H9 (cell line): ENCODE measurements at regions not wholly inside any gene's neighbourhood (a gene's known extent, or its start where the extent isn't known, plus 50 kb on each side); places are given as distances from the start of the nearest gene placed in this dataset.

Source experiments
- DNase-seq: peaks from one replicate; pipeline ENCODE4 v3.0.0-alpha.2; 2017
- H2AFZ ChIP-seq: one replicate; pipeline ENCODE4 v1.6.1; 2013; ENCODE audit warnings: mild to moderate bottlenecking, low read length, control low read depth, moderate library complexity
- H2AK5ac ChIP-seq: 2 replicates; pipeline ENCODE4 v1.6.1; 2013; ENCODE audit warnings: low read length, control low read depth, mixed read lengths; ENCODE audit not compliant: insufficient read length
- H2BK120ac ChIP-seq: one replicate; pipeline ENCODE4 v1.6.1; 2013; ENCODE audit warnings: low read depth, mild to moderate bottlenecking, low read length, control low read depth, inconsistent platforms; ENCODE audit not compliant: poor library complexity, severe bottlenecking
- H2BK12ac ChIP-seq: 2 replicates; pipeline ENCODE4 v1.6.1; 2013; ENCODE audit warnings: low read length, control low read depth, mixed read lengths, low read depth; ENCODE audit not compliant: insufficient read length
- H2BK15ac ChIP-seq: 2 replicates; pipeline ENCODE4 v1.6.1; 2013; ENCODE audit warnings: low read depth, low read length, control low read depth
- H2BK20ac ChIP-seq: one replicate; pipeline ENCODE4 v1.6.1; 2013; ENCODE audit warnings: low read depth, mild to moderate bottlenecking, low read length, control low read depth, inconsistent platforms; ENCODE audit not compliant: poor library complexity, severe bottlenecking
- H2BK5ac ChIP-seq: 2 replicates; pipeline ENCODE4 v1.6.1; 2013; ENCODE audit warnings: low read length, control low read depth, mixed read lengths; ENCODE audit not compliant: insufficient read length
- H3K14ac ChIP-seq: 2 replicates; pipeline ENCODE4 v1.6.1; 2013; ENCODE audit warnings: low read length, control low read depth; ENCODE audit not compliant: insufficient read depth
- H3K18ac ChIP-seq: 2 replicates; pipeline ENCODE4 v1.6.1; 2013; ENCODE audit warnings: low read depth, mild to moderate bottlenecking, mixed read lengths, low read length, control low read depth; ENCODE audit not compliant: insufficient read length
- H3K23ac ChIP-seq: 2 replicates; pipeline ENCODE4 v1.6.1; 2013; ENCODE audit warnings: low read length, control low read depth, mixed read lengths, low read depth; ENCODE audit not compliant: insufficient read length
- H3K23me2 ChIP-seq: 2 replicates; pipeline ENCODE4 v1.6.1; 2013; ENCODE audit warnings: low read depth, mild to moderate bottlenecking, mixed read lengths, low read length, control low read depth; ENCODE audit not compliant: insufficient read length, poor library complexity, severe bottlenecking
- H3K27ac ChIP-seq: 2 replicates; pipeline ENCODE4 v1.5.1; 2013; ENCODE audit warnings: low read length, control low read depth, mixed read lengths, low read depth; ENCODE audit not compliant: insufficient read length
- H3K27me3 ChIP-seq: 2 replicates; pipeline ENCODE4 v1.6.1; 2013; ENCODE audit warnings: low read length, control low read depth, inconsistent platforms; ENCODE audit not compliant: insufficient read depth
- H3K4ac ChIP-seq: 2 replicates; pipeline ENCODE4 v1.6.1; 2013; ENCODE audit warnings: low read depth, mild to moderate bottlenecking, control low read depth, inconsistent platforms, low read length, moderate library complexity
- H3K4me1 ChIP-seq: 2 replicates; pipeline ENCODE4 v1.6.1; 2013; ENCODE audit warnings: low read length, control low read depth, inconsistent platforms; ENCODE audit not compliant: insufficient read depth
- H3K4me2 ChIP-seq: 2 replicates; pipeline ENCODE4 v1.6.1; 2013; ENCODE audit warnings: low read length, control low read depth, mixed read lengths; ENCODE audit not compliant: insufficient read length, insufficient read depth
- H3K56ac ChIP-seq: 2 replicates; pipeline ENCODE4 v1.6.1; 2013; ENCODE audit warnings: low read depth, mild to moderate bottlenecking, mixed read lengths, low read length, control low read depth; ENCODE audit not compliant: insufficient read length
- H3K79me1 ChIP-seq: 2 replicates; pipeline ENCODE4 v1.6.1; 2013; ENCODE audit warnings: low read depth, mild to moderate bottlenecking, moderate library complexity, low read length, control low read depth, inconsistent platforms; ENCODE audit not compliant: insufficient read depth, poor library complexity, severe bottlenecking
- H3K79me2 ChIP-seq: 2 replicates; pipeline ENCODE4 v1.6.1; 2013; ENCODE audit warnings: low read length, control low read depth, inconsistent platforms; ENCODE audit not compliant: insufficient read depth
- H3K9ac ChIP-seq: 2 replicates; pipeline ENCODE4 v1.6.1; 2013; ENCODE audit warnings: low read length, control low read depth, mixed read lengths; ENCODE audit not compliant: insufficient read length; ENCODE audit errors: extremely low read depth
- H3K9me3 ChIP-seq: one replicate; pipeline ENCODE4 v1.6.1; 2013; ENCODE audit warnings: low read depth, low read length, inconsistent platforms; ENCODE audit not compliant: control insufficient read depth
- H3T11ph ChIP-seq: one replicate; pipeline ENCODE4 v1.6.1; 2013; ENCODE audit warnings: mild to moderate bottlenecking, low read length, control low read depth, inconsistent platforms
- H4K20me1 ChIP-seq: one replicate; pipeline ENCODE4 v1.6.1; 2013; ENCODE audit not compliant: control insufficient read depth, insufficient read length, insufficient read depth
- H4K5ac ChIP-seq: 2 replicates; pipeline ENCODE4 v1.6.1; 2013; ENCODE audit warnings: low read depth, mild to moderate bottlenecking, mixed read lengths, low read length, control low read depth; ENCODE audit not compliant: insufficient read length
- H4K8ac ChIP-seq: replicated peaks from 2 replicates; pipeline ENCODE4 v1.6.1; 2013; ENCODE audit warnings: low read length, control low read depth, mixed read lengths, low read depth; ENCODE audit not compliant: insufficient read length
- H4K91ac ChIP-seq: 2 replicates; pipeline ENCODE4 v1.6.1; 2013; ENCODE audit warnings: low read depth, mild to moderate bottlenecking, moderate library complexity, mixed read lengths, low read length, control low read depth; ENCODE audit not compliant: insufficient read length
- H3K27ac Mint-ChIP-seq, 3 experiments: 2 replicates in 2 of 3; 3 replicates in 1 of 3; pipeline ENCODE4 v1.8.0; 2020 to 2021; ENCODE audit warnings: mixed read lengths in 3 of 3, mild to moderate bottlenecking in 1 of 3, moderate library complexity in 1 of 3
- H3K27me3 Mint-ChIP-seq: 2 replicates; pipeline ENCODE4 v1.8.0; 2021; ENCODE audit warnings: low read depth, mild to moderate bottlenecking, moderate library complexity, mixed read lengths
- H3K36me3 Mint-ChIP-seq, 3 experiments: 2 replicates in 2 of 3; 3 replicates in 1 of 3; pipeline ENCODE4 v1.8.0; 2020 to 2021; ENCODE audit warnings: low read depth in 3 of 3, mixed read lengths in 3 of 3; ENCODE audit not compliant: insufficient read depth in 1 of 3
- H3K4me1 Mint-ChIP-seq, 2 experiments: 2 replicates each; pipeline ENCODE4 v1.8.0; 2020; ENCODE audit warnings: mixed read lengths in 2 of 2
- H3K4me3 Mint-ChIP-seq, 2 experiments: 2 replicates in 1 of 2; 3 replicates in 1 of 2; pipeline ENCODE4 v1.8.0; 2020 to 2021; ENCODE audit warnings: mild to moderate bottlenecking in 2 of 2, mixed read lengths in 2 of 2, moderate library complexity in 1 of 2
- H3K9me3 Mint-ChIP-seq, 2 experiments: 2 replicates in 1 of 2; 3 replicates in 1 of 2; pipeline ENCODE4 v1.8.0; 2020; ENCODE audit warnings: mild to moderate bottlenecking in 2 of 2, mixed read lengths in 2 of 2, moderate library complexity in 1 of 2
- CTCF ChIP-seq: fragments of 200-600 bp; sonication (generic); conservative IDR thresholded peaks from 3 replicates; pipeline ENCODE4 v1.8.0; 2021; ENCODE audit warnings: antibody characterized with exemption, mild to moderate bottlenecking
- WGBS: extraction: QIAGEN DNeasy Blood & Tissue Kit; methylation state at CpG from one replicate; pipeline ENCODE4 v1.1.7; 2013; ENCODE audit warnings: missing lambda C conversion rate, low lambda C conversion rate, mixed read lengths; ENCODE audit not compliant: insufficient read length; ENCODE audit errors: extremely low coverage; 5-methylcytosine and 5-hydroxymethylcytosine counted together

GRCh38 chr2:359047-359446 is 71.2 kb upstream of the ALKAL2 start:
- peaks cover 0 to 5% of the 10 kb centered on the region in 2 experiments; a peak in 3 of 5 replicates for H3K9me3 Mint-ChIP-seq
- no peak for TF ChIP-seq CTCF
- H4K5ac ChIP-seq = no peak overlapping the region

More at GRCh38 chr2:359047-359446, 71.2 kb upstream of the ALKAL2 start:
- Mint-ChIP-seq H3K4me3 (no peak overlapping the region), H3K27ac (no peak overlapping the region), H3K4me1 (no peaks in the 10 kb centered on the region), H3K27me3 (peaks cover 9% of the 10 kb centered on the region), H3K36me3 (no peaks in the 10 kb centered on the region; a peak in 1 of 7 replicates)
- Histone ChIP-seq H3K14ac (no peak overlapping the region; the same call in 1 of the 2 replicates), H3K23me2 (no peaks in the 10 kb centered on the region), H3K18ac (no peak overlapping the region), H3T11ph (no peak overlapping the region), H3K23ac (no peak overlapping the region), H2BK15ac (no peak overlapping the region), H3K4me1 (no peaks in the 10 kb centered on the region), H2BK20ac (no peak overlapping the region), H3K27me3 (no peaks in the 10 kb centered on the region), H2BK12ac (no peak overlapping the region), H2BK5ac (no peak overlapping the region), H2AFZ (no peak overlapping the region), H3K9me3 (no peaks in the 10 kb centered on the region), H2BK120ac (no peak overlapping the region), H3K79me1 (no peaks in the 10 kb centered on the region), H4K8ac (no peak overlapping the region), H4K20me1 (no peaks in the 10 kb centered on the region), H3K79me2 (no peaks in the 10 kb centered on the region), H3K56ac (no peak overlapping the region), H3K4me2 (no peak overlapping the region), H3K9ac (no peak overlapping the region), H2AK5ac (no peak overlapping the region), H4K91ac (no peak overlapping the region), H3K27ac (no peak overlapping the region), H3K4ac (no peak overlapping the region)
- DNase-seq = no peak
- no CpG with 5 or more reads among the region's 5 CpGs for WGBS
